ENCODE measurements at regions not wholly inside any gene's neighbourhood (a gene's known extent, or its start where the extent isn't known, plus 50 kb on each side); places are given as distances from the start of the nearest gene placed in this dataset.

GRCh38 chr6:79313254-79313653 is 78.8 kb upstream of the HMGN3 start:
- ATAC-seq (ENCODE audit: low read depth) (no peak), DNase-seq (ENCODE audit: low spot score in 2 of 2) (no peak)
- no peak overlapping the region for H3K27ac Mint-ChIP-seq
- no peaks in the 10 kb centered on the region for H3K4me1 Mint-ChIP-seq
- H3K9me3 Mint-ChIP-seq, result no peaks in the 10 kb centered on the region
- H3K27me3 Mint-ChIP-seq, result peaks cover 2% of the 10 kb centered on the region
- no peaks in the 10 kb centered on the region for H3K36me3 Mint-ChIP-seq
- no peak overlapping the region for H3K4me3 Mint-ChIP-seq

- Mint-ChIP-seq H3K9me3 (no peaks in the 10 kb centered on the region), H3K27ac (no peak overlapping the region)
- ATAC-seq (ENCODE audit: low read depth), result no peak
Measured at GRCh38 chr6:79307321-79308036, 73.0 kb upstream of the HMGN3 start.

GRCh38 chr6:79305020-79305419 is 70.5 kb upstream of the HMGN3 start:
- no peak overlapping the region for H3K4me3 Mint-ChIP-seq
- H3K36me3 Mint-ChIP-seq, result no peaks in the 10 kb centered on the region
- no peaks in the 10 kb centered on the region for H3K9me3 Mint-ChIP-seq
- ATAC-seq (ENCODE audit: low read depth), result no peak
- peaks cover 2% of the 10 kb centered on the region for H3K27me3 Mint-ChIP-seq
- H3K4me1 Mint-ChIP-seq, result no peaks in the 10 kb centered on the region
- no peak for DNase-seq (ENCODE audit: low spot score in 2 of 2)
- H3K27ac Mint-ChIP-seq, result no peak overlapping the region

More at GRCh38 chr6:79307321-79308036, 73.0 kb upstream of the HMGN3 start:
- H3K4me1 Mint-ChIP-seq, result no peaks in the 10 kb centered on the region
- no peak for DNase-seq (ENCODE audit: low spot score in 2 of 2)
- peaks cover 2% of the 10 kb centered on the region for H3K27me3 Mint-ChIP-seq
- H3K4me3 Mint-ChIP-seq, result no peak overlapping the region
- no peaks in the 10 kb centered on the region for H3K36me3 Mint-ChIP-seq

GRCh38 chr6:79302341-79302740 is 67.9 kb upstream of the HMGN3 start:
- Mint-ChIP-seq H3K4me3 (no peak overlapping the region), H3K9me3 (no peaks in the 10 kb centered on the region), H3K4me1 (no peaks in the 10 kb centered on the region), H3K27me3 (no peaks in the 10 kb centered on the region), H3K36me3 (no peaks in the 10 kb centered on the region), H3K27ac (no peak overlapping the region)
- no peak for ATAC-seq (ENCODE audit: low read depth)
- DNase-seq (ENCODE audit: low spot score in 2 of 2), result no peak

- no peaks in the 10 kb centered on the region for H3K27me3 Mint-ChIP-seq
- DNase-seq (ENCODE audit: low spot score in 2 of 2) (no peak), ATAC-seq (ENCODE audit: low read depth) (no peak)
- H3K4me3 Mint-ChIP-seq, result no peak overlapping the region
- H3K36me3 Mint-ChIP-seq, result no peaks in the 10 kb centered on the region
- H3K4me1 Mint-ChIP-seq, result no peaks in the 10 kb centered on the region
- no peaks in the 10 kb centered on the region for H3K9me3 Mint-ChIP-seq
- no peak overlapping the region for H3K27ac Mint-ChIP-seq
Measured at GRCh38 chr6:79301290-79301689, 66.8 kb upstream of the HMGN3 start.

GRCh38 chr6:79296211-79296610 is 61.7 kb upstream of the HMGN3 start:
- Mint-ChIP-seq H3K4me3 (no peak overlapping the region), H3K27ac (no peak overlapping the region), H3K36me3 (no peaks in the 10 kb centered on the region), H3K4me1 (no peaks in the 10 kb centered on the region), H3K27me3 (no peaks in the 10 kb centered on the region), H3K9me3 (no peaks in the 10 kb centered on the region)
- no peak for DNase-seq (ENCODE audit: low spot score in 2 of 2)
- no peak for ATAC-seq (ENCODE audit: low read depth)

Measured in memory B cell (primary cell).